ENCODE measurements at regions not wholly inside any gene's neighbourhood (a gene's known extent, or its start where the extent isn't known, plus 50 kb on each side); places are given as distances from the start of the nearest gene placed in this dataset.

DNA sequence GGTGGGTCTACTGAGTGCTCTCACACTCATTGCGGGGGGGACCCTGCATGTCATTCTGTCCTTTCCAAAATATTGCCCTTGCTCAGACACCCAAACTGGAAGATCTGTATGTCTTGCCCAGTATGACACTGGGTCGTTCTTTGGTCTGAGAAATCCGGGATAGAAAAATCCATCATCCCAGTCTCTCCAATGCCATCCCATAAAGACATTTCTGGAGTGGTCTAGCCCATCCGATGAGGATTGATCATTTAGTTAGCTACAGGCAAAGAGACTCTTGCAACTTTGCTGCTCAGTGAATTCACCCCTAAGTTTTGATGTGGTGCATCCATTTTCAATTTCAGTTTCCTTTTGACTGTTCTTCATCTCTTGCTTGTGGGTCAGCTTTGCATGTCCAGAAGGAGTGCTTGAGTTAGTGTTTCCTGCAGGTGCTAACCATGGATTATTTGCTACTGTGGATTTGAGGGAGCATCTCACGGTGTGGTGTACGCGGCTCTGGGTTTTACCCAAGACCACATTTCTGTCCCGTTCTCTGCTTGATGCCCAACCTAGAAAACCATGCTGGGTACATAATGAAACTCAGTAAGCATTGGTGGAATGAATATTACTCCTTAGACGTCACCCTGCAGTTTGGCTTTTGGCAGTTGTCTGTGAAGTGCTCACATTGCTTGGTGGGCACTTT lies 247.0 kb upstream of the MKI67 start:
- DNase-seq (ENCODE audit: low read depth, low spot score) = no peak

GRCh38 chr10:128373831-128374230 lies 247.6 kb upstream of the MKI67 start:
- no peak for DNase-seq (ENCODE audit: low read depth, low spot score)

DNA sequence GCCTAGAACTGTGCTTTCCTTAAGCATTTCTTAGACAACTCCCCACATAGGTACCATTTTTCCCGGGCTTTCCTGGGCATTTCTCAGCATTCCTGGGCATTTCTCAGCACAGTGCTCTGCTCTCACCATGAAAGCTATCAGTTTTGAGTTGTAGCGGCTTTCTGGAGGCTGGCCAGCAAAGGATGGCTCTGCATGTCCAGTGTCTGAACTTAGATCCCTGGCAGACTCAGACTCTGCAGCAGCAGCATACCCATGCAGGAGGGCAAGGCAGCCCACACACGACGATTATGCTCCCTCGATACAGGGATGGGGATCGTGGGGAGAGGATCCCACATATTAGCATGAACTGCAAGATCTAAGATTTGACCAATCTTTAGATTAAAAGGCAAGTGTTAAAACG lies 248.9 kb upstream of the MKI67 start:
- DNase-seq (ENCODE audit: low read depth, low spot score) = no peak

DNA sequence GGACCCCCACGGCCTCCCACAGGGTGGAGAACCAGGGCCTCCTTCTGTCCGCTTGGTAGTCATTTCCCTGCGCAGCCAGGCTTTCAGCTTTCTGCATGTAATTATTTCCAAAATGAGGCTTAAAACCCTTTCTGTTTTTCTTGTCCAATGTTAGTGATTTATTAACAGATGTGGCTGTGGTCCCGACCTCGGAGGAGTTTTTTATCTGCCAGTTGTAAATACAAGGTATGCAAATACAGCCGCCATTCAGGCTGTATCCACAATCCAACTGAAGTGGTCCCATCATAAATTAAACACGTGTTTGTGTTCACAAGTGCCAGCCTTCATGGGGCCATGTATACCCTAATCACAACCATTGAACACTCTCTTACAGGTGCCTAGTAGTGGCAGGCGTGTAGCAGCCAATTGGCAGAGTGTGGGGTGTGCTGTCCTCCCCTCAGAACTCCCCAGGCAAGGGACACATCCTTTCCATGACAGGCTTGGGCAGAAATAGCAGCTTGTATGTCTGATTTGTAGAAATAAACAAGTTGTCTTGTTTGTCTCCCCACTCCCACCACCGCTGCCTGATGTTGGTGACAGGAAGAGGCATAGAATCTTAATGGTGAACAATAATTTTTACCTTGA lies 251.3 kb upstream of the MKI67 start:
- DNase-seq (ENCODE audit: low read depth, low spot score) = no peak

DNA sequence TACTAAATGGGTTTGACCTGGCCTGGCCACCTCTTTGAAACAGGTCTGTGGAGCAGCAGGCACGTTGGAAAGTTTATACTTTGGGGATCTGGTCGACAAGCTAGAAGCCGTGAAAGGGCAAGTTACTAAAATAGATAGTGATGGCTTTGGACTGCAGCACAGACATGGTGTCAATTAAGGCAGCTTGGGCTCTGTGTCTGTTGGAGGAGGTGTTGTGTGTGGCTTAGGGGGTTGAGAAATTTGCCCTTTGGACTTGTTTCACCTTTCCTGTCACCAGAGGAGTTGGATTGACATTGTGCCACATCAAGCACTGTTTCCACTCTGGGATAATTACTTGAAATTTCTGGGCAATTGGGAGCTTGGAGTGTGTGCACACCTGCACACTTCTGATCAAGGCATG lies 251.8 kb upstream of the MKI67 start:
- DNase-seq (ENCODE audit: low read depth, low spot score) = no peak

GRCh38 chr10:128380946-128381345 lies 254.7 kb upstream of the MKI67 start:
- DNase-seq (ENCODE audit: low read depth, low spot score) = no peak

DNA sequence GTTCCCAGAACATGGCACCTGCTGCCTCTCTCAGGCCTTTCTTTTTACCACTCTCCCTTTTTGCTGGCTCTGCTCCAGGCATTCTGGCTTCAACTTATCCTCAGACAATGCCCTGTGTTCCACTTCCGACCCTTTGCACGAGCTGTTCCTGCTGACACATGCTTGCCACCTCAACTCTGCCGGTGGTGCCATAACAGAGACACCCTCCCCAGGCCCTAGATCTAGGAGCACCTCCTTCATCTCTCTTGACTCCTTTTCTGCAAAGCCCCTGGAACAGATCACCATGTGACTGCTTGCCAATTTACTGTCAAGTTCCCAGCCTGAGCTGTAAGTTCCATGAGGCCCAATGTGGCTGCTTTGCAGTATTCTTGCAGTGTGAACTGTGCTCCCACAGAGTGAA lies 256.0 kb upstream of the MKI67 start:
- no peak for DNase-seq (ENCODE audit: low read depth, low spot score)

GRCh38 chr10:128384831-128385230 lies 258.6 kb upstream of the MKI67 start:
- DNase-seq (ENCODE audit: low read depth, low spot score) = no peak

GRCh38 chr10:128386231-128386630 lies 260.0 kb upstream of the MKI67 start:
- DNase-seq (ENCODE audit: low read depth, low spot score) = no peak

DNA sequence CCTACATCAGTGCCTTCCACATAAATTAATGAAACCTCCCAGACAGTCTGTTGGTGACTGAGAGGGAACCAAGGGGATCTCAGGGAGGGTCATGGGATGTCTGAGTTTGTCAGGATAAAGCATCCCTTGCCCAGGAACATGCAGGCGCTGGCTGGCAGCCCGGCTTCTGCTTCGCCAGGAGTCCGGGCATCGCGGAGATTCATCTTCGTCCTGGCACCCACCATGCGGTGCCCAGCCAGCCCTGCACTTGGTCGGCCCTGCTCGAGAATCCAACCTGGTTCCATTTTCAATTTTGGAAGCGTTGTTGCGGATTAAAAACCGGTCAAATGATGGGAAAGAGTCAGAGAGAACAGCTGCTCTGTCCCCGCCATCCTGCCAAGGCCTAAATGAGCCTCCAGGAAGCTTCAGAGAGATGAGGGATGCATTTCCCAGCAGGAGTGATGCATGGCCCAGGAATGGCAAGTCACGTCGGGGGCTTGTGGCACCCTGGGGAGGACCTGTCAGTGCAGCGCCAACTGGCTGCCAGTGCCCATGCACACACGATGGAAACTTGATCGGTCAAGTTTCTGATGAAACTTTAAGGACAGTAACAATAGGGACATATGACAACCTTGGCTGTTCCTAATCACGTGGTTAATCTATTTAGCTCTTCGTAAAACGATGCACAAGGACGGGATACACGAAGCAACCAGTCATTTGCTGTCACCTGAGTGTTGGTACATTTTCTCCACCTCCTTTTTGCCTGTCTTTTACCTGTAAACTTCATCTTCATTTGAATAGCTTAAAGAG lies 260.8 kb upstream of the MKI67 start:
- no peak for DNase-seq (ENCODE audit: low read depth, low spot score)

- DNase-seq (ENCODE audit: low read depth, low spot score) = no peak
These were observed 264.4 kb upstream of the MKI67 start for GRCh38 chr10:128390596-128390995.

DNA sequence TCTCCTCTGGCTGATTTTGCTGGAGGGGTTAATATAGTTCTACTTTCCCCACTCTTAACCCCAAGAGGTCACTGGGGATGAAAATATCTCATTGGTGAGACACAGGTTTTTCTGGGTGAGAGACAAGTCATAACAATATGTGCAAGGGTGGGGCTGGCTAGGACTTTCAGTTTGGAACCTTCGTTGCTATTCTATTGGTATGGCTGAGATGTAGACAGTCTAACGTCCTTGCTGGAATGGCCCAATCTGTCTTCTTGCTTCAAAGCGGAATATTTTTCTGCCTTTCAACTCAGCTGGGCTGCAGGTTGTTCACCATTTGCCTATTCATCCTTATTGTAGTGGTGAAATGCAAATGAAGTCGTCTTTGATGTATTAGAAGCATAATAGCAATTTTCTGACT lies 267.3 kb upstream of the MKI67 start:
- no peak for DNase-seq (ENCODE audit: low read depth, low spot score)

DNA sequence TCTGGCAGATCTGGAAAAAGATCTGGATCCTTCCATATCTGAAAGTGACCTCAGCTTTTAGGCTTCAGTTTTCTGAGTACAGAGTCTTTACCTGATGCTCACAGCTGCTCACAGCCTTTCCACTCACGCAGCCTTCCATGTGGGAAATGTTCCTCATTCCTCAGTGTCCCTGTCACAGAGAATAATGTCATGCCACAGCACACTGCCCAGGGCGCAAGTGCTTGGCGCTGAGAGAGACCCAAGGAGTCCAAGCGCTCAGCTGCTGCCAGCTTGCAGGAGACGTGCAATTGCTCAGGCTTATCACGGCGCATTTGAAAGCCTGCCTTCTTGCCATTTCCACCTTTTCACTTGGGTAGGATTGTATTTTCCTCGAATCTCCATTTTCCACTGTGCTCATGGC lies 271.9 kb upstream of the MKI67 start:
- no peak for DNase-seq (ENCODE audit: low read depth, low spot score)

- DNase-seq (ENCODE audit: low read depth, low spot score) = no peak
These were observed 272.8 kb upstream of the MKI67 start for GRCh38 chr10:128398999-128399398.

- DNase-seq (ENCODE audit: low read depth, low spot score) = no peak
These were observed 274.3 kb upstream of the MKI67 start for GRCh38 chr10:128400564-128400963.

DNA sequence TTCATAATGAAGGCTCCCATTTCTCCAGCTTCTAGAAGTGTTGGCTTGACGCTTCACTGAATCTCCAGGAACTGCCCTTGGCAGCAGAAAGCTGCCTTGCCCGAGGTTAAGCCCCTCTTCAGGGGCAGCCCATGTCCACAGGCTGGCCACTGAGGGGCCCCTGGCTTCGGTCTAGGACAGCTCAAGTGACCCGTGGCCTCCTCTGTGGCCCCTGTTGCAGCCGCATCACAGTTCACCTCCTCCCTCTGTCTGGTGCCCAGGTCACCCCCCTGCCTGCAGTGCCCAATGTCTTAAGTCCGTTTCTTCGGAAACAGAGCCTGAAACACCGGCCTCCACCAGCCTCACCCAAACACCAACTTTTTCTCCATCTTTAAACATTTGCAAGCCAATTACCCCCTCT lies 279.2 kb upstream of the MKI67 start:
- no peak for DNase-seq (ENCODE audit: low read depth, low spot score)

- DNase-seq (ENCODE audit: low read depth, low spot score) = no peak
These were observed 285.4 kb upstream of the MKI67 start for GRCh38 chr10:128411643-128412042.

DNA sequence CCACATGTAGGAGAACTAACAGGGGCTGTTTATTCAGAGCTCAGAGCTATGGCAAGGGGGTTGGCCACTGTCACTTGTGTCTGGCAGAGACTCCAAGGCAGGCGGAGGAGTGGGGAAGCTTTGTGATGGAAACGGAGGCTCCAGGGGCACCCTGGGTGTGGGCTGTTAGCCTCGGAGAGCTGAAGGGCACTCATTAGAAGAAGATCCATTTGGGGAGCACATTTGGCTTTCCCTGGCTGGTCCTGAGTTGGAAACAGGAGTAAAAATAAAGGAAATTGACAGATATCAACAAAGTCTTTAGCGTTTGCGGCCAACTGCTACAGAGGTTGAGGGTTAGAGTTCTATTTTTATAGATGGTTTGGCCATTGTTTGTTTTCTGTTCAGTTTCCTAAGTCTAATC lies 288.3 kb upstream of the MKI67 start:
- no peak for DNase-seq (ENCODE audit: low read depth, low spot score)

DNA sequence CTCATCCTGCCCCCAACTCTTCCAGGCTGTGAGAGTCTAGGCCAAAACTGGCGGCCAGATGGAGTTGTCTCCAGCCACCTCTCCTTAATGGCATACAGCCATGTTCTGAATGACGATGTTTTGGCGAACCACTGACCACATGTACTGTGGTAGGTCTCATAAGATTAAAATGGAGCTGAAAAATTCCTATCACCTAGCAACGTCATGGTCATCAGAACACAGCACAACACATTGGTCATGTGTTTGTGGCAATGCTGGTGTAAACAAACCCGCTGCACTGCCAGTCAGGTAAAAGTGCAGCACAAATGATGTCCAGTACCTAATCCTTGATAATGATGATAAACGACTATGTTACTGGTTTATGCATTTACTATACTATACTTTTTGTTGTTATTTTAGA lies 290.0 kb upstream of the MKI67 start:
- no peak for DNase-seq (ENCODE audit: low read depth, low spot score)

DNA sequence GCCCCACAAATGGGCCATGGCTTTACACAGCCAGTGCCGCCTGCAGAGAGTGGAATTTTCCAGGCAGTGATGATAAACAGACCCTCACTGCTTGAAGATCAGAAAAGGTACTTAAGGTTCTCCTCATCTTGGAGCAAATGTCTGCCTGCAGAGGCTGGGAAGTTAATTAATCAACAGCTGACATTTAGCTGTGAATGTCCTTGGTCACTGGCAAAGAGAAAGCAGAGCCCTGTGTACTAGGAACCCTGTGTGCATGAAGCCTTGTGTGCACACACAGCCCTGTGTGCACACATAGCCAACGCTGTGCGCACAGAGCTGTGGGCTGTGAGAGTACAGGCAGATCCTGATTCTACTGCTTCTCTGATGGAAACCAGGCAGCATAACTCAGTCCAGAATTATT lies 291.6 kb upstream of the MKI67 start:
- no peak for DNase-seq (ENCODE audit: low read depth, low spot score)

DNA sequence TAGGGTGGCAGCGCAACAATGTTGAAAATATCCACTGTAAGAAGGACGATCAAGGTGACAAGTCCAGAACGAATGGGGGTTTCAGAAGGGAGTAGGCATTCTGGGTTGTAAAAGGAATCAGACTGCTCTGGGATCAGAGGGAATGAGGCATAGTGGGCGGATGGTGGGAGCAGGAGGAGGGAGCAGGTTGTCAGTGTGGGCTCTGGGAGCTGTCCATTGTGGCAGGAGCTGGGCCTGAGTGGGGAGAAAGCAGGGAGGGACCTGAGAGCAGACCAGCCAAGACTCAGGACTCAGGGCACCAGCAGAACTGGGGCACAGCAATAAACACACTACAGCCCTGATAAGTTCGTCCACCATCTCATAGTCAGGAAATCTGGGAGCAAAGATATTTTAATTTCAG lies 292.6 kb upstream of the MKI67 start:
- DNase-seq (ENCODE audit: low read depth, low spot score) = no peak

DNA sequence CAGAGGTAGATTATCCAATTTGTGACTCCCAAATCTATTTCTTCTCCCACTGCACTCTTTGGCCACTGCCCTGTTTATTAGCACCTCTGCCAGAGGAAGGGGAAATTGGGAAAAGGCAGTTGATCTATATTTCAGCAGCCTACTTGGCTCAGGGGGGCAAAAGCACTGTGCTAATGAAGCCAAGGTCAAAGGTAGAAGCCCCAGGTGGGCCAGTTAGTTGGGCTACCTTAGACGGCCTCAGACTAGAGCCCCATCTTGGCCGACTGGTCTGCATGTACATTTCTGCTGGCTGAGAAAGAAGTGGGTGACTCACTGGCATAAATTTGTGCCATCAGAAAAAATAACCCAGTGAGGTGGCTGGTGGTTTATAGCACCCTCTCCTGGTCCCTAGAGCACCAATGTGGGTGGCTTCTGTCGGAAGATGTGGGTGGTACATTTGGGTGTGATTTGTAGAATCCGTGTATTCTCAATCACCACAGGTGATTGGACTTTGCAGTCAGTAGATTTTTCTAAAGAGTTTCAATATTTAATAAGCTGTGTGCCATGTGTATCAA lies 293.3 kb upstream of the MKI67 start:
- DNase-seq (ENCODE audit: low read depth, low spot score) = no peak

DNA sequence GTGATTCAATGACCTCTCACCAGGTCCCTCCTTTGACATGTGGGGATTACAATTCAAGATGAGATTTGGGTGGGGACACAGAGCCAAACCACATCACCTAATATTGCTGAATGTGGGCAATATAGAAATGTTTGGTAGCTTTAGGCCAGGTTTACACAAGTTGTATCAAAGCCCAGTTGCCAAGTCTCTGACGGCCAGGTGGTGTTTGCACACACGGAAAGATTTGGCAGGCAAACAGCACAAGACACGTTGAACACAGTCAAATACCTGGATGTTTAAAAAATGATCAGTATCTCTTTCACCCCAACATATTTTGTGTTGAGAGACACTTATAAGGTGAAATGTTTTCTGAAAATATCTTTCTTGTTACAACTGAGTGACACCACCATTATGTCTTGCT lies 294.4 kb upstream of the MKI67 start:
- no peak for DNase-seq (ENCODE audit: low read depth, low spot score)
